Astrocyte (in vitro differentiated cells and primary cell): ENCODE measurements at regions not wholly inside any gene's neighbourhood (a gene's known extent, or its start where the extent isn't known, plus 50 kb on each side); places are given as distances from the start of the nearest gene placed in this dataset.

ENCODE experiments used
- DNase-seq: peaks from one replicate; pipeline ENCODE4 v3.0.0-alpha.2; 2010; ENCODE audit warnings: low read depth
- FAIRE-seq: peaks from 2 replicates; lab custom pipeline; 2011; peaks lifted over from hg19 to GRCh38; lab: Jason Lieb, UNC
- H2AFZ ChIP-seq: 2 replicates; pipeline ENCODE4 v1.6.0; 2012; ENCODE audit warnings: low read depth, low read length, inconsistent platforms
- H3K27ac ChIP-seq: 2 replicates; pipeline ENCODE4 v1.5.1; 2011; ENCODE audit warnings: low read depth, low read length, inconsistent platforms
- H3K27me3 ChIP-seq: 2 replicates; pipeline ENCODE4 v1.6.0; 2011; ENCODE audit warnings: low read length, inconsistent platforms; ENCODE audit not compliant: insufficient read depth
- H3K36me3 ChIP-seq: 2 replicates; pipeline ENCODE4 v1.5.1; 2011; ENCODE audit warnings: low read length, inconsistent platforms; ENCODE audit not compliant: insufficient read depth
- H3K4me1 ChIP-seq: 2 replicates; pipeline ENCODE4 v1.5.1; 2011; ENCODE audit warnings: low read length, inconsistent platforms; ENCODE audit not compliant: insufficient read depth
- H3K4me2 ChIP-seq: 2 replicates; pipeline ENCODE4 v1.6.0; 2012; ENCODE audit warnings: low read length, inconsistent platforms
- H3K4me3 ChIP-seq: 2 replicates; pipeline ENCODE4 v1.5.1; 2011; ENCODE audit warnings: low read depth, mild to moderate bottlenecking, low read length, inconsistent platforms; ENCODE audit not compliant: insufficient read depth
- H3K79me2 ChIP-seq: 2 replicates; pipeline ENCODE4 v1.6.0; 2012; ENCODE audit warnings: mild to moderate bottlenecking, low read length, inconsistent platforms; ENCODE audit not compliant: insufficient read depth
- H3K9ac ChIP-seq: 2 replicates; pipeline ENCODE4 v1.6.0; 2012; ENCODE audit warnings: mild to moderate bottlenecking, low read length, inconsistent platforms
- H3K9me3 ChIP-seq: 2 replicates; pipeline ENCODE4 v1.5.1; 2012; ENCODE audit warnings: low read depth, mild to moderate bottlenecking, low read length, inconsistent platforms; ENCODE audit not compliant: insufficient read depth
- H4K20me1 ChIP-seq: 2 replicates; pipeline ENCODE4 v1.6.0; 2012; ENCODE audit warnings: low read length, inconsistent platforms; ENCODE audit not compliant: insufficient read depth
- H3K27ac Mint-ChIP-seq: one replicate; pipeline ENCODE4 v1.8.0; 2021; ENCODE audit warnings: mild to moderate bottlenecking, mixed read lengths; ENCODE audit not compliant: unreplicated experiment
- H3K27me3 Mint-ChIP-seq: one replicate; pipeline ENCODE4 v1.8.0; 2021; ENCODE audit warnings: low read depth, mixed read lengths; ENCODE audit not compliant: unreplicated experiment
- H3K36me3 Mint-ChIP-seq: one replicate; pipeline ENCODE4 v1.8.0; 2021; ENCODE audit warnings: low read depth, mixed read lengths; ENCODE audit not compliant: unreplicated experiment
- H3K4me1 Mint-ChIP-seq: one replicate; pipeline ENCODE4 v1.8.0; 2021; ENCODE audit warnings: low read depth, mixed read lengths; ENCODE audit not compliant: unreplicated experiment
- H3K4me3 Mint-ChIP-seq: one replicate; pipeline ENCODE4 v1.8.0; 2021; ENCODE audit warnings: mild to moderate bottlenecking, moderate library complexity, mixed read lengths; ENCODE audit not compliant: unreplicated experiment
- H3K9me3 Mint-ChIP-seq: one replicate; pipeline ENCODE4 v1.8.0; 2021; ENCODE audit warnings: mild to moderate bottlenecking, mixed read lengths; ENCODE audit not compliant: unreplicated experiment
- EZH2 ChIP-seq: IDR thresholded peaks from 2 replicates; pipeline ENCODE4 v1.6.1; 2012; ENCODE audit warnings: mild to moderate bottlenecking, low read length, inconsistent platforms; ENCODE audit not compliant: insufficient read depth
- TF ChIP-seq, protein P1 (sequence below): IDR thresholded peaks from 2 replicates; pipeline ENCODE4 v1.5.1; 2011; ENCODE audit warnings: low read depth, mild to moderate bottlenecking, inconsistent platforms, low read length, moderate library complexity; ENCODE audit not compliant: insufficient read depth

DNA sequence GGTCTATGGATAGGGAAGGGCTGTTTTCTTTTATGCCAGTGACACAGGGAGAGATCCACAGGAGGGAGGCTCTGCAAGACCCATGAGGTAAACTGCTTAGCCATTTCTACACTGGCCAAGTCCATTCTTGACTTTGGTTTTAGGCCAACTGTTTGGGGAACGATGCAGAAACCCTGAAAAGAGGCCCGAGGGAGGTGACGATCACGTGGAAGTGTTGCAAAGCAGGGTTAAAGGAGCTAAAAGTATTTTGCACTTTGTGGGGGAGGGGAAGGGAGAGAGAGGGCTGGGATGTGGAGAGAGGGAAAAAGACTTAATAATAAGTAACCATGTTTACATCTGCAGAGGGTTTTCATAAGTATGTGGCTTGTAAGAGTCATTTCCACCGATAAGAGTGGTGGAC is 239.7 kb downstream of the EMX2 start:
- H3K9me3 ChIP-seq, result peaks cover 3% of the 10 kb centered on the region
- FAIRE-seq (no peak), DNase-seq (no peak)
- Mint-ChIP-seq H3K36me3 (no peaks in the 10 kb centered on the region), H3K4me3 (no peak overlapping the region), H3K9me3 (no peaks in the 10 kb centered on the region), H3K4me1 (no peaks in the 10 kb centered on the region), H3K27me3 (peaks cover 26% of the 10 kb centered on the region), H3K27ac (no peak overlapping the region)
- H3K36me3 ChIP-seq, result no peaks in the 10 kb centered on the region
- H2AFZ ChIP-seq, result no peak overlapping the region
- TF ChIP-seq, protein P1, sequence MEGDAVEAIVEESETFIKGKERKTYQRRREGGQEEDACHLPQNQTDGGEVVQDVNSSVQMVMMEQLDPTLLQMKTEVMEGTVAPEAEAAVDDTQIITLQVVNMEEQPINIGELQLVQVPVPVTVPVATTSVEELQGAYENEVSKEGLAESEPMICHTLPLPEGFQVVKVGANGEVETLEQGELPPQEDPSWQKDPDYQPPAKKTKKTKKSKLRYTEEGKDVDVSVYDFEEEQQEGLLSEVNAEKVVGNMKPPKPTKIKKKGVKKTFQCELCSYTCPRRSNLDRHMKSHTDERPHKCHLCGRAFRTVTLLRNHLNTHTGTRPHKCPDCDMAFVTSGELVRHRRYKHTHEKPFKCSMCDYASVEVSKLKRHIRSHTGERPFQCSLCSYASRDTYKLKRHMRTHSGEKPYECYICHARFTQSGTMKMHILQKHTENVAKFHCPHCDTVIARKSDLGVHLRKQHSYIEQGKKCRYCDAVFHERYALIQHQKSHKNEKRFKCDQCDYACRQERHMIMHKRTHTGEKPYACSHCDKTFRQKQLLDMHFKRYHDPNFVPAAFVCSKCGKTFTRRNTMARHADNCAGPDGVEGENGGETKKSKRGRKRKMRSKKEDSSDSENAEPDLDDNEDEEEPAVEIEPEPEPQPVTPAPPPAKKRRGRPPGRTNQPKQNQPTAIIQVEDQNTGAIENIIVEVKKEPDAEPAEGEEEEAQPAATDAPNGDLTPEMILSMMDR, result no peak
- no peak for TF ChIP-seq EZH2
- no peaks in the 10 kb centered on the region for H4K20me1 ChIP-seq
- no peak overlapping the region for H3K4me2 ChIP-seq
- no peak overlapping the region for H3K27ac ChIP-seq
- no peak overlapping the region for H3K9ac ChIP-seq
- H3K4me3 ChIP-seq, result no peak overlapping the region
- no peaks in the 10 kb centered on the region for H3K27me3 ChIP-seq
- no peaks in the 10 kb centered on the region for H3K4me1 ChIP-seq
- no peaks in the 10 kb centered on the region for H3K79me2 ChIP-seq

DNA sequence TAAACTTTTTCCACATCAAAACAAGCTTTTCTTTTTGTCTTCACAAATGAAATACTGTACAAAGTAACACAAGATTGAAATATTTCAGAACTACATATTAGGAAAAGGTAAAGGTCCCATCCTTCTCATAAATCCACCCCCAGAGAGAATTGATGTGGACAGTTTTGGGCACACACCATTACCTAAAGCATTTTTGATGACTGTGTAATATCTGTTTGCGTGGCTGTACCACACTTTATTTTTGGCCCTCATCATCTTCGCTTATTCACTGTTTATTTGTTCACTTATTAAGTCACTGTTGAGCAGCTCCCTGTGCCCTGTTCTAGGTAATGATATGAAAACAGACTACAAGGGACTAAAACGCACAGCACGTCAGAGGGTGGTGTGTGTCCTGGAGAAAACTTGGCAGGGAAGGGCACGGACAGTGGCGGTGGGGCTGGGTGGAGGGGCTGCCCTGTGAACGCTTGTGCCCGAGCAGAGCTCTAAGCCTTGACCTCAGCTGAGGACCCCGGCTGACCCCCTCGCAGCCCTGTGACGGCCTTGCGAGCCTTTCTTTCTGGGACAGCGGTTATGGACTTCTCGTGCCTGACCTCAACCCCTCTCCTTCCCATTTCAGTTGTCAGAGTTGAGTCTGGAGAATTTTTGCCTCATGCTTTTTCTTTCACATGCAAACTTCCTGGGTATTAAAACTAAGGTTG is 241.3 kb downstream of the EMX2 start:
- H2AFZ ChIP-seq, result no peak overlapping the region
- FAIRE-seq (no peak), DNase-seq (no peak)
- no peak overlapping the region for H3K4me2 ChIP-seq
- H3K27me3 Mint-ChIP-seq, result peaks cover 20% of the 10 kb centered on the region
- H3K27ac ChIP-seq, result no peak overlapping the region
- no peak for TF ChIP-seq EZH2
- TF ChIP-seq, protein P1, result no peak
- H3K36me3 ChIP-seq, result no peaks in the 10 kb centered on the region
- H3K4me3 ChIP-seq, result no peak overlapping the region
- no peaks in the 10 kb centered on the region for H3K27me3 ChIP-seq
- no peaks in the 10 kb centered on the region for H3K36me3 Mint-ChIP-seq
- no peak overlapping the region for H3K4me3 Mint-ChIP-seq
- no peaks in the 10 kb centered on the region for H3K4me1 ChIP-seq
- no peaks in the 10 kb centered on the region for H4K20me1 ChIP-seq
- H3K4me1 Mint-ChIP-seq, result no peaks in the 10 kb centered on the region
- H3K9me3 ChIP-seq, result peaks cover 3% of the 10 kb centered on the region
- H3K79me2 ChIP-seq, result no peaks in the 10 kb centered on the region
- H3K9me3 Mint-ChIP-seq, result no peaks in the 10 kb centered on the region
- no peak overlapping the region for H3K27ac Mint-ChIP-seq
- no peak overlapping the region for H3K9ac ChIP-seq

DNA sequence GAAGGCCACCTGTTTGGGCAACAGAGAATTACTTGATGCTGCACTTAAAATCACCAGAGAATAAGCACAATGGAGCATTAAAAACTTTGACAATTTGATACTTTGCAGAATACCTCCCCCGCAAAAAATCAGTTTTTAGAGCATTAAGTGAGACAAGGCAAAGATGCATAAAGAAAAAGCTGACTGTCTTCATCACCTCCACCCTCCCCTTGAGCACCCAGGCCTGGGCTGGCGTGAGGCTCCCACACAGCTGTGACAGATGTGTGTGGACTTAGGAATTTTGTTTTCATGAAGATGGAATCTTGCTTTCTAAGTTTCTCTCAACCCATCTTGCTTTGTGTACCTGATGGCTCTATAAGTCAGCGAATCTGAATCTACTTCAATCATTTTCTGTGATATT is 242.2 kb downstream of the EMX2 start:
- TF ChIP-seq, protein P1, result no peak
- TF ChIP-seq EZH2, result no peak
- no peaks in the 10 kb centered on the region for H3K4me1 Mint-ChIP-seq
- H3K36me3 Mint-ChIP-seq, result no peaks in the 10 kb centered on the region
- Histone ChIP-seq H3K4me2 (no peak overlapping the region), H3K4me1 (no peaks in the 10 kb centered on the region), H3K36me3 (no peaks in the 10 kb centered on the region), H2AFZ (no peak overlapping the region), H3K9ac (no peak overlapping the region), H3K27me3 (no peaks in the 10 kb centered on the region), H3K79me2 (no peaks in the 10 kb centered on the region), H3K4me3 (no peak overlapping the region), H4K20me1 (no peaks in the 10 kb centered on the region), H3K9me3 (peaks cover 2% of the 10 kb centered on the region), H3K27ac (no peak overlapping the region)
- no peak for FAIRE-seq
- H3K27me3 Mint-ChIP-seq, result peaks cover 21% of the 10 kb centered on the region
- no peak for DNase-seq
- no peak overlapping the region for H3K4me3 Mint-ChIP-seq
- no peaks in the 10 kb centered on the region for H3K9me3 Mint-ChIP-seq
- H3K27ac Mint-ChIP-seq, result no peak overlapping the region
